OCI-LY1 (cell line): ENCODE measurements at regions not wholly inside any gene's neighbourhood (a gene's known extent, or its start where the extent isn't known, plus 50 kb on each side); places are given as distances from the start of the nearest gene placed in this dataset.

Source experiments
- CTCF ChIP-seq: fragments of 200-600 bp; sonication (generic), shearing (Covaris generic); IDR thresholded peaks from 2 replicates; pipeline ENCODE4 v1.5.1; 2017; ENCODE audit warnings: mild to moderate bottlenecking, antibody characterized with exemption, low read length, moderate library complexity, mixed read lengths
- EZH2 ChIP-seq: fragments of 200-600 bp; sonication (generic), shearing (Covaris generic); IDR thresholded peaks from 2 replicates; pipeline ENCODE4 v1.8.0; 2017; ENCODE audit warnings: borderline replicate concordance, mixed run types, mild to moderate bottlenecking, antibody characterized with exemption, low read length, moderate library complexity, mixed read lengths

- TF ChIP-seq CTCF, result no peak
- no peak for TF ChIP-seq EZH2
These were observed 201.6 kb upstream of the GRIA3 start for GRCh38 chrX:122982521-122982920.
